ENCODE measurements at regions not wholly inside any gene's neighbourhood (a gene's known extent, or its start where the extent isn't known, plus 50 kb on each side); places are given as distances from the start of the nearest gene placed in this dataset.

- Histone ChIP-seq H3K9me3 (ENCODE audit: control insufficient read depth in 4 of 4, low read length in 3 of 4) (no peaks in the 10 kb centered on the region), H3K36me3 (ENCODE audit: control insufficient read depth in 4 of 4, insufficient read depth in 3 of 4, low read depth in 1 of 4, low read length in 3 of 4) (no peaks in the 10 kb centered on the region), H3K4me3 (ENCODE audit: low read depth in 1 of 3, low read length in 3 of 3) (no peak overlapping the region), H3K27me3 (ENCODE audit: control insufficient read depth in 4 of 4, insufficient read depth in 4 of 4, low read length in 3 of 4) (no peaks in the 10 kb centered on the region), H3K4me1 (ENCODE audit: control insufficient read depth in 4 of 4, insufficient read depth in 4 of 4, low read length in 3 of 4) (no peaks in the 10 kb centered on the region), H3K9ac (ENCODE audit: low read depth in 1 of 2, low read length in 2 of 2) (no peak overlapping the region), H3K27ac (ENCODE audit: low read depth in 1 of 2, low read length in 2 of 2) (no peak overlapping the region)
- no peak for TF ChIP-seq FOXA2 (IDR thresholded peaks at IDR 0.05)
- TF ChIP-seq, protein P1, sequence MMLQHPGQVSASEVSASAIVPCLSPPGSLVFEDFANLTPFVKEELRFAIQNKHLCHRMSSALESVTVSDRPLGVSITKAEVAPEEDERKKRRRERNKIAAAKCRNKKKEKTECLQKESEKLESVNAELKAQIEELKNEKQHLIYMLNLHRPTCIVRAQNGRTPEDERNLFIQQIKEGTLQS (IDR thresholded peaks at IDR 0.05), result no peak
- DNase-seq (ENCODE audit: low spot score), result no peak
- 28% methylated on average over 3 of the region's 3 CpGs for WGBS
Measured at GRCh38 chr5:165894916-165895315, 2389.5 kb downstream of the MAT2B start.

DNA sequence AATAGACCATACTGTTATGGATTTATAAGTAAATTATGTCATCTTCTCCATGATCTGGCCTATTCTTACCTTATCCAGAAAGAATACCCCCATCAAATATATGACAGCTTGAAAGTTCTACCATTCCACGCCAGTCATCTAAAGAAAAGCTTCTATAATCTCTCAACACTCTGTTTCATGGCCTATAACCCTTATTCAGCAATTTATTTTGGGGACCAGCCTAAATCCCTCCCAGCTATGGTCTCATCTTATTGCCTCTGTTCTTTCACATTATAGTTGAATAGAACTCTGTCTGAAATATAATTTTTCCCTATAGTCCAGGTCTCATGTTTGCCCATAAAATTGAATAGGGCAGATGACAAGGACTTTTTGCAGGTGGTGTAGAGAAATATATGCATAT, 2387.6 kb upstream of the WWC1 start:
- Histone ChIP-seq H3K9me3 (ENCODE audit: control insufficient read depth in 4 of 4, low read length in 3 of 4) (no peaks in the 10 kb centered on the region), H3K27me3 (ENCODE audit: control insufficient read depth in 4 of 4, insufficient read depth in 4 of 4, low read length in 3 of 4) (no peaks in the 10 kb centered on the region), H3K4me1 (ENCODE audit: control insufficient read depth in 4 of 4, insufficient read depth in 4 of 4, low read length in 3 of 4) (no peaks in the 10 kb centered on the region), H3K9ac (ENCODE audit: low read depth in 1 of 2, low read length in 2 of 2) (no peak overlapping the region), H3K4me3 (ENCODE audit: low read depth in 1 of 3, low read length in 3 of 3) (no peak overlapping the region), H3K36me3 (ENCODE audit: control insufficient read depth in 4 of 4, insufficient read depth in 3 of 4, low read depth in 1 of 4, low read length in 3 of 4) (no peaks in the 10 kb centered on the region), H3K27ac (ENCODE audit: low read depth in 1 of 2, low read length in 2 of 2) (no peak overlapping the region)
- TF ChIP-seq FOXA2 (IDR thresholded peaks at IDR 0.05) (no peak), SP1 (IDR thresholded peaks at IDR 0.05) (no peak), RXRA (IDR thresholded peaks at IDR 0.05) (no peak), RAD21 (IDR thresholded peaks at IDR 0.05) (no peak), EGR1 (IDR thresholded peaks at IDR 0.05; ENCODE audit: low read depth in 2 of 2) (no peak), GABPA (IDR thresholded peaks at IDR 0.05 in 1 of 2, conservative IDR thresholded peaks at IDR 0.05 in 1 of 2) (no peak)
- TF ChIP-seq, protein P1 (IDR thresholded peaks at IDR 0.05), result no peak
- DNase-seq (ENCODE audit: low spot score), result no peak
- 65% methylated on average over 1 of the region's 1 CpG for WGBS

DNA sequence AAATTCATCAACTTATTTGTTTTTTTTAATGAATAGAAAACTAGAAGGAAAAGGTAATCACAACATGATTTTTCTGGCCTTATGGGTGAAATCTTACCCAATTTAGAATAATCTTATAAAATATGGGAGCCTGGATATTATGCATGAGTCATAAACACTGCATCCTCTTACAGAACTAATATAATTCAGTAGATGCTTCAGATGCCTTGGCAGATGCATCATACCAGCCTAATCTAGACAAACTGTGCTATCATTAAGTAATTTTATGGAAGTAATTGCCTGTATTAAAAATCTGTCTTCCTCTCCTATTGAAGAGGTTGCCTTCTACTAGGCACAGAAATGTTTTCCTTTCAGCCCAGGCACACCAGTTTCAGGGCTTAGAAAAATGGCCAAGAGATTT, 2384.6 kb upstream of the WWC1 start:
- TF ChIP-seq JUND (IDR thresholded peaks at IDR 0.05), result no peak
- TF ChIP-seq CTCF (IDR thresholded peaks at IDR 0.05; ENCODE audit: low read depth, low read length, missing input control), result no peak
- TF ChIP-seq RXRA (IDR thresholded peaks at IDR 0.05), result no peak
- no peak for TF ChIP-seq GABPA (IDR thresholded peaks at IDR 0.05 in 1 of 2, conservative IDR thresholded peaks at IDR 0.05 in 1 of 2)
- no peak for TF ChIP-seq SP1 (IDR thresholded peaks at IDR 0.05)
- TF ChIP-seq FOXA2 (IDR thresholded peaks at IDR 0.05), result no peak
- Histone ChIP-seq H3K9ac (ENCODE audit: low read depth in 1 of 2, low read length in 2 of 2) (no peak overlapping the region), H3K27me3 (ENCODE audit: control insufficient read depth in 4 of 4, insufficient read depth in 4 of 4, low read length in 3 of 4) (no peaks in the 10 kb centered on the region), H3K9me3 (ENCODE audit: control insufficient read depth in 4 of 4, low read length in 3 of 4) (peaks cover 0 to 3% (median 0%) of the 10 kb centered on the region in 4 donors), H3K27ac (ENCODE audit: low read depth in 1 of 2, low read length in 2 of 2) (no peak overlapping the region), H3K4me1 (ENCODE audit: control insufficient read depth in 4 of 4, insufficient read depth in 4 of 4, low read length in 3 of 4) (no peaks in the 10 kb centered on the region), H3K36me3 (ENCODE audit: control insufficient read depth in 4 of 4, insufficient read depth in 3 of 4, low read depth in 1 of 4, low read length in 3 of 4) (no peaks in the 10 kb centered on the region), H3K4me3 (ENCODE audit: low read depth in 1 of 3, low read length in 3 of 3) (no peak overlapping the region)
- DNase-seq (ENCODE audit: low spot score), result no peak

DNA sequence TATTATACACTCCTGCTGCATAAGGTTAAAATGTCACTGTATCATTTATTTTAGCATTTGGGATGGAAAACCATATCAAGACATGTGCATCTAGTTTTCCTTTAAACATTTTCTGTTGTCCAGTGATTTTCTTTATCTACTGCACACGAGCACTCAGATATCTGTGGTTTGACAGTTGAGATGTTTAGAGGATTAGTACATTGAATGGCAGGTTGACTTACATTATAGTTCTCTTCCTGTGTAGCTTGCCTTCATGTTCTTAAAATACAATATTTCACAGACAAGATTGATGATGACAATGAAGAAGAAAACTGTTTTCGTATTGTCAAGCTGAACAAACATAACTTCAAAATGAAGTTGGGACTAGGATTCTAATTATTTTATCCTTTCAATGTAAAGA, 2378.4 kb upstream of the WWC1 start:
- H3K9ac ChIP-seq (ENCODE audit: low read depth in 1 of 2, low read length in 2 of 2), result no peak overlapping the region
- no peak overlapping the region for H3K4me3 ChIP-seq (ENCODE audit: low read depth in 1 of 3, low read length in 3 of 3)
- no peaks in the 10 kb centered on the region for H3K27me3 ChIP-seq (ENCODE audit: control insufficient read depth in 4 of 4, insufficient read depth in 4 of 4, low read length in 3 of 4)
- no peak overlapping the region for H3K27ac ChIP-seq (ENCODE audit: low read depth in 1 of 2, low read length in 2 of 2)
- WGBS, result 44% methylated on average over 2 of the region's 2 CpGs
- H3K9me3 ChIP-seq (ENCODE audit: control insufficient read depth in 4 of 4, low read length in 3 of 4), result peaks cover 0 to 3% (median 0%) of the 10 kb centered on the region in 4 donors
- no peak for DNase-seq (ENCODE audit: low spot score)
- no peaks in the 10 kb centered on the region for H3K36me3 ChIP-seq (ENCODE audit: control insufficient read depth in 4 of 4, insufficient read depth in 3 of 4, low read depth in 1 of 4, low read length in 3 of 4)
- no peaks in the 10 kb centered on the region for H3K4me1 ChIP-seq (ENCODE audit: control insufficient read depth in 4 of 4, insufficient read depth in 4 of 4, low read length in 3 of 4)
- TF ChIP-seq TAF1 (conservative IDR thresholded peaks at IDR 0.05) (no peak), REST (IDR thresholded peaks at IDR 0.05) (no peak), FOXA1 (IDR thresholded peaks at IDR 0.05) (no peak), NR2F2 (IDR thresholded peaks at IDR 0.05) (no peak), ZBTB33 (IDR thresholded peaks at IDR 0.05) (no peak)

Measured in liver (tissue), 8 donors.